ENCODE measurements at regions not wholly inside any gene's neighbourhood (a gene's known extent, or its start where the extent isn't known, plus 50 kb on each side); places are given as distances from the start of the nearest gene placed in this dataset.

DNA sequence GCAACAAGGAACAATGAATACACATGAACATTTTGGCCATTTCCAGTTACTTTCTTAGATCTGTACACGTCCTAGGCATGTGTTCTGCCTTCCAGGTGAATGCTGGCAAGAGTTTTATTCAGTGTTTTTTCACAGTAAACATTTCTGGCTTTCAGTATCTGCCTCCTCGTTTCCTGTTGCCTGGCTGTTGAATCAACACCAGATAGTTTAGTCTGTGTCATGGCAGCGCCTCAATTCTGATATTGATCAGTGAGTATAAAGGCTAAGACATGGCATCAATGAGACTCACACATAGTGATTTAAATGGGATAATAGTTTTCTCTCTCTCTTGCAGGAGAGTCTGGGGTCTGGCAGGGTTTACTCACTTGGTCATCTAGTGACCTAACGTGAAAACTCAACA lies 266.9 kb upstream of the SLCO3A1 start:
- Mint-ChIP-seq H3K27me3 (ENCODE audit: insufficient read depth) (peaks cover 5% of the 10 kb centered on the region), H3K4me1 (peaks cover 1% of the 10 kb centered on the region), H3K27ac (no peak overlapping the region), H3K36me3 (ENCODE audit: low read depth) (no peaks in the 10 kb centered on the region), H3K4me3 (no peak overlapping the region), H3K9me3 (no peaks in the 10 kb centered on the region)
- 81 to 92% methylated on average over 4 of the region's 4 CpGs for WGBS, 2 experiments (ENCODE audit: insufficient coverage in 1 of 2, insufficient read length in 1 of 2)
- no peaks in the 10 kb centered on the region for H3K27me3 ChIP-seq (ENCODE audit: control insufficient read depth, insufficient read depth, low read length, poor library complexity, severe bottlenecking)
- H3K4me1 ChIP-seq (ENCODE audit: control insufficient read depth, insufficient read depth, low read length) = no peaks in the 10 kb centered on the region
- DNase-seq = no peak
- H3K4me3 ChIP-seq (ENCODE audit: low read length) = no peak overlapping the region
- no peak overlapping the region for H3K27ac ChIP-seq (ENCODE audit: low read depth, low read length)
- TF ChIP-seq, protein P1, sequence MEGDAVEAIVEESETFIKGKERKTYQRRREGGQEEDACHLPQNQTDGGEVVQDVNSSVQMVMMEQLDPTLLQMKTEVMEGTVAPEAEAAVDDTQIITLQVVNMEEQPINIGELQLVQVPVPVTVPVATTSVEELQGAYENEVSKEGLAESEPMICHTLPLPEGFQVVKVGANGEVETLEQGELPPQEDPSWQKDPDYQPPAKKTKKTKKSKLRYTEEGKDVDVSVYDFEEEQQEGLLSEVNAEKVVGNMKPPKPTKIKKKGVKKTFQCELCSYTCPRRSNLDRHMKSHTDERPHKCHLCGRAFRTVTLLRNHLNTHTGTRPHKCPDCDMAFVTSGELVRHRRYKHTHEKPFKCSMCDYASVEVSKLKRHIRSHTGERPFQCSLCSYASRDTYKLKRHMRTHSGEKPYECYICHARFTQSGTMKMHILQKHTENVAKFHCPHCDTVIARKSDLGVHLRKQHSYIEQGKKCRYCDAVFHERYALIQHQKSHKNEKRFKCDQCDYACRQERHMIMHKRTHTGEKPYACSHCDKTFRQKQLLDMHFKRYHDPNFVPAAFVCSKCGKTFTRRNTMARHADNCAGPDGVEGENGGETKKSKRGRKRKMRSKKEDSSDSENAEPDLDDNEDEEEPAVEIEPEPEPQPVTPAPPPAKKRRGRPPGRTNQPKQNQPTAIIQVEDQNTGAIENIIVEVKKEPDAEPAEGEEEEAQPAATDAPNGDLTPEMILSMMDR (conservative IDR thresholded peaks at IDR 0.05) = no peak
- H3K36me3 ChIP-seq (ENCODE audit: control insufficient read depth, insufficient read depth, low read length) = no peaks in the 10 kb centered on the region
- no peaks in the 10 kb centered on the region for H3K9me3 ChIP-seq (ENCODE audit: control insufficient read depth, low read length)
- no peak overlapping the region for H3K9ac ChIP-seq (ENCODE audit: extremely low read depth, low read length, poor library complexity, severe bottlenecking)

- Histone ChIP-seq H3K36me3 (ENCODE audit: control insufficient read depth, insufficient read depth, low read length) (no peaks in the 10 kb centered on the region), H3K9me3 (ENCODE audit: control insufficient read depth, low read length) (no peaks in the 10 kb centered on the region), H3K4me1 (ENCODE audit: control insufficient read depth, insufficient read depth, low read length) (no peaks in the 10 kb centered on the region), H3K9ac (ENCODE audit: extremely low read depth, low read length, poor library complexity, severe bottlenecking) (no peak overlapping the region), H3K4me3 (ENCODE audit: low read length) (no peak overlapping the region), H3K27ac (ENCODE audit: low read depth, low read length) (no peak overlapping the region), H3K27me3 (ENCODE audit: control insufficient read depth, insufficient read depth, low read length, poor library complexity, severe bottlenecking) (no peaks in the 10 kb centered on the region)
- 85 to 94% methylated on average over 2 to 3 of the region's 3 CpGs for WGBS, 2 experiments (ENCODE audit: insufficient coverage in 1 of 2, insufficient read length in 1 of 2)
- Mint-ChIP-seq H3K27ac (no peak overlapping the region), H3K36me3 (ENCODE audit: low read depth) (no peaks in the 10 kb centered on the region), H3K27me3 (ENCODE audit: insufficient read depth) (no peaks in the 10 kb centered on the region), H3K4me1 (peaks cover 1% of the 10 kb centered on the region), H3K9me3 (no peaks in the 10 kb centered on the region), H3K4me3 (no peak overlapping the region)
- TF ChIP-seq, protein P1 (conservative IDR thresholded peaks at IDR 0.05) = peak; percentile 65
- no peak for DNase-seq
Measured at GRCh38 chr15:91589360-91589759, 264.1 kb upstream of the SLCO3A1 start.

- no peaks in the 10 kb centered on the region for H3K9me3 Mint-ChIP-seq
Measured at GRCh38 chr15:91592567-91592966, 260.9 kb upstream of the SLCO3A1 start.

More at GRCh38 chr15:91592567-91592966, 260.9 kb upstream of the SLCO3A1 start:
- Histone ChIP-seq H3K9ac (ENCODE audit: extremely low read depth, low read length, poor library complexity, severe bottlenecking) (no peak overlapping the region), H3K27ac (ENCODE audit: low read depth, low read length) (no peak overlapping the region), H3K9me3 (ENCODE audit: control insufficient read depth, low read length) (no peaks in the 10 kb centered on the region), H3K27me3 (ENCODE audit: control insufficient read depth, insufficient read depth, low read length, poor library complexity, severe bottlenecking) (no peaks in the 10 kb centered on the region), H3K36me3 (ENCODE audit: control insufficient read depth, insufficient read depth, low read length) (no peaks in the 10 kb centered on the region), H3K4me3 (ENCODE audit: low read length) (no peak overlapping the region), H3K4me1 (ENCODE audit: control insufficient read depth, insufficient read depth, low read length) (no peaks in the 10 kb centered on the region)
- H3K4me3 Mint-ChIP-seq = no peak overlapping the region
- H3K27ac Mint-ChIP-seq = no peak overlapping the region
- peaks cover 1% of the 10 kb centered on the region for H3K4me1 Mint-ChIP-seq
- H3K27me3 Mint-ChIP-seq (ENCODE audit: insufficient read depth) = no peaks in the 10 kb centered on the region
- no peak for DNase-seq
- WGBS, 2 experiments (ENCODE audit: insufficient coverage in 1 of 2, insufficient read length in 1 of 2) = 72% methylated on average over 2 of the region's 2 CpGs; no CpG with 5 or more reads in 1 of the 2 experiments
- TF ChIP-seq, protein P1 (conservative IDR thresholded peaks at IDR 0.05) = no peak
- no peaks in the 10 kb centered on the region for H3K36me3 Mint-ChIP-seq (ENCODE audit: low read depth)
